Esophagus (tissue), 2 donors: ENCODE measurements at regions not wholly inside any gene's neighbourhood (a gene's known extent, or its start where the extent isn't known, plus 50 kb on each side); places are given as distances from the start of the nearest gene placed in this dataset.

Experiments
- H3K27ac ChIP-seq, 2 donors: one replicate each; pipeline ENCODE4 v1.5.1; 2013; ENCODE audit warnings: low read depth in 2 of 2, mild to moderate bottlenecking in 2 of 2, inconsistent platforms in 1 of 2, low read length in 1 of 2, moderate library complexity in 1 of 2
- H3K27me3 ChIP-seq, 2 donors: one replicate each; pipeline ENCODE4 v1.6.1; 2013; ENCODE audit warnings: low read length in 2 of 2, control low read depth in 1 of 2, mild to moderate bottlenecking in 1 of 2; ENCODE audit not compliant: insufficient read depth in 2 of 2, control insufficient read depth in 1 of 2
- H3K36me3 ChIP-seq, 2 donors: one replicate each; pipeline ENCODE4 v1.6.1; 2013; ENCODE audit warnings: low read length in 1 of 2; ENCODE audit not compliant: control insufficient read depth in 2 of 2, insufficient read depth in 2 of 2
- H3K4me1 ChIP-seq, 2 donors: one replicate each; pipeline ENCODE4 v1.6.1; 2013; ENCODE audit warnings: low read length in 1 of 2; ENCODE audit not compliant: control insufficient read depth in 2 of 2, insufficient read depth in 2 of 2
- H3K4me3 ChIP-seq, 2 donors: one replicate each; pipeline ENCODE4 v1.5.1; 2013; ENCODE audit warnings: low read length in 2 of 2, mild to moderate bottlenecking in 2 of 2, low read depth in 1 of 2, moderate library complexity in 1 of 2
- H3K9me3 ChIP-seq, 2 donors: one replicate each; pipeline ENCODE4 v1.6.1; 2013; ENCODE audit warnings: mild to moderate bottlenecking in 2 of 2, low read depth in 1 of 2, low read length in 1 of 2, moderate library complexity in 1 of 2; ENCODE audit not compliant: control insufficient read depth in 2 of 2, insufficient read depth in 1 of 2
- WGBS, 2 donors: extraction: QIAGEN DNeasy Blood & Tissue Kit; methylation state at CpG; one replicate each; pipeline ENCODE4 v1.1.7; 2013; 5-methylcytosine and 5-hydroxymethylcytosine counted together
- donor health status: healthy with polysubstance abuse.
- donor health status: Bipolar disorder and iron deficiency.

DNA sequence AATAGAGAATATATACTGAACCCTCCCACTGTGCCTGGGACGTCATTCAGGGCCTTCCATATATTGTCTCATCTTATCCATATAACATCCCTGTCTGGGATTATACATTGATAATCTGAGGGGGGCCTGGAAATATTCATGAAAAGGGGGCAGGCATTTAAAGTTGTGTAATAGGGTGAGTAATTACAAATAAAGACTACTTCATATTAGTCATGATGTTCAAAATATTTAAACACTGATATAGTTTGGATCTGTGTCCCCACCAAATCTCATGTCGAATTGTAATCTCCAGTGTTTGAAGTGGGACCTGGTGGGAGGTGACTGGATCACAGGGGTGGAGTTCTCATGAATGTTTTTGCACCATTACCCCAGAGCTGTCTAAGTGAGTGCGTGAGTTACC, 97.8 kb downstream of the AQP9 start:
- Histone ChIP-seq H3K36me3 (no peaks in the 10 kb centered on the region), H3K27me3 (no peaks in the 10 kb centered on the region), H3K27ac (no peak overlapping the region), H3K4me3 (no peak overlapping the region), H3K9me3 (no peaks in the 10 kb centered on the region), H3K4me1 (peaks cover 3 to 6% of the 10 kb centered on the region in 2 donors)
- WGBS, 2 donors, result 77 to 84% methylated on average over 3 of the region's 3 CpGs

DNA sequence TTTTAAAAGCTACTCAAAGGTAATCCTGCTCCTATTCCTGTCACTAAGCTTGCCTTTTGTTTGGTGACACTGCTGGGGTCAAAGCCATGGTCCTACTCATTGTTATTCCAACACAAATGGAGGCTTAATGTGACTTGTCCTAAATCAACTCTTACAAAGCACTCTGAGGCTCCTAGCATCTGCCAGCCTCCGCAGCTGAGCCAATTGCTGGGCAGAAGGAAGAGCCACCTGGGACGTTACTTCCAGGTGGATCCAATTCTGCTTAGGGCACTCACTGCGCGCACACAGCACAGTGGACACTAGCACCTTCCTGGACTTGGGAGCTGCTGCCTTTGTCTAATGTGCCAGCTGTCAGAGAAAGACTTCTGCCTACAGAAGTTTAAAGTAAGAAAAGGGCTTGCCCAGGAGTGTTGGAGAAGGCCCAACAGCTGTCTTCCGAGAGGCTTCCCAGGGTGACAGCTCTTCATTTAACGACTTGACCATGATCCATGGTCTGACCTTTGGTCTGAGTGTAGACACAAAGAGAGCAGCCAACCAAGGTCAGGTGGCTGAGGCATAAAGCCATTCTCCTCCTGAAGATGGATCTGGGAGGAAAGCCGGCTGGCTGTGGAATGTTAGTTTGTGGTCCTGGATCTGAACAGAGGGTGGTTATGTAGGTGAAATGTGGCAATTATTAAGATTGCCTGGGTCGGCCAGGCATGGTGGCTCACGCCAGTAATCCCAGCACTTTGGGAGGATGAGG, 102.2 kb downstream of the AQP9 start:
- no peaks in the 10 kb centered on the region for H3K27me3 ChIP-seq
- 83 to 87% methylated on average over 9 of the region's 9 CpGs for WGBS, 2 donors
- H3K36me3 ChIP-seq, result no peaks in the 10 kb centered on the region
- H3K27ac ChIP-seq, result no peak overlapping the region
- no peak overlapping the region for H3K4me3 ChIP-seq
- H3K4me1 ChIP-seq, result no peaks in the 10 kb centered on the region
- peaks cover 0 to 2% of the 10 kb centered on the region in 2 donors for H3K9me3 ChIP-seq

DNA sequence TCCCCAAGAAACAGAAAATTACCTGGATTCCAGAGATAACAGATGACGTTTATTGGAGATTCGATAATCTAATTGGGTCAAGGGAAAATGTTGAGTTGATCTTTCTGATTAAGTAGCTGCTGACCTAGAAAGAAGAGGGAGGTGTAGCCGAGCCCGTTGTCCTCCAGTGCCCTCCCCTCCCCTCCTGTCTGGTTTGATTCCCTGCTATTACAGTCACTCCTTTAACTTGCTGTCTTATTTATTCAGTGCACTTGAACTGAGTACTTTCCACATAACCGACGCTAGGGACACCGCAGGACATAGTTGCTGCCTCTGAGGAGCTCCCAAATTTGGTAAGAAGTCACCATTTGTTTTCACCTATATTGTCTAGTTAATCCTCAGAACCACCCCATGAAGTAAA, 103.7 kb downstream of the AQP9 start:
- no peaks in the 10 kb centered on the region for H3K27me3 ChIP-seq
- no peaks in the 10 kb centered on the region for H3K36me3 ChIP-seq
- H3K4me3 ChIP-seq, result no peak overlapping the region
- H3K4me1 ChIP-seq, result no peaks in the 10 kb centered on the region
- 67 to 76% methylated on average over 7 of the region's 7 CpGs for WGBS, 2 donors
- no peak overlapping the region for H3K27ac ChIP-seq
- H3K9me3 ChIP-seq, result peaks cover 0 to 2% of the 10 kb centered on the region in 2 donors

DNA sequence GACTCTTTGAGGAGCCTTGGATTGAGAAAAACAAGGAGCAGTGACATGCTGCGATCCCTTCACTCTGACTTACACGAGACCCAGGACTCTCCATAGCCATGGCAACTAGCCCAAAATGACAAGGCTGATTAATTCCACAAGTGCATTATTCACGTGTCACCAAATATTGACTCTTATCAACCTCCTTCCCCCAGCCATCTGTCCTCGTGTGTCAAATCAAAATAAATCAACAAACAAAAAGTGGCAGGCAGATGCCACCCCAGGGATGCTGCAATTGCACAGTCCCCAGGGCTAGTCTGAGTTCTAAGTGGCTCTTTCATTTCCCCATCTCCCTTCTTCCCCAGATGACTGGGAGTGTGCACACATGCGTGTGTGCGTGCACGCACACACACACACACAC, 104.9 kb downstream of the AQP9 start:
- WGBS, 2 donors, result 63 to 67% methylated on average over 7 of the region's 7 CpGs

DNA sequence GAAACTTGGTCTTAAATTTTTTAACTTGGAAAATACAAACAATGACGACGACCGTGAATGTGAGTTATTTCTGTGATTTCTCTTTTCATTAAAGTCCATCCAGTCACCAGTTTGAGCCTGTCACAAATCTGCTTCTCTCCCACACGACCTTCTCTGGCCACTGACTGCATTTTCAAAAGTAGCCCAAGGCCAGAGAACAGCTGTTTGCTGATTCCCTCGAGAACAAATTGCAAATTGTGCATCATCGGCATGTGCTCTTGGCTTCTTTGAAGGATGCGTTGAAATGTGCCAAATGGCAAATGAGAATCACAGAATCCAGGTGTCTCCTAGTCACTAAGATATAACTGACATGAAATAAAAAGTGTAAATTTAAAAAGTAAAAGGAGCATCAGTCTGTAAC, 106.4 kb downstream of the AQP9 start:
- Histone ChIP-seq H3K27me3 (no peaks in the 10 kb centered on the region), H3K4me1 (no peaks in the 10 kb centered on the region), H3K9me3 (peaks cover 0 to 2% of the 10 kb centered on the region in 2 donors), H3K27ac (no peak overlapping the region), H3K4me3 (no peak overlapping the region), H3K36me3 (no peaks in the 10 kb centered on the region)
- WGBS, 2 donors, result 73 to 75% methylated on average over 7 of the region's 7 CpGs

More for the DNA sequence above, 104.9 kb downstream of the AQP9 start:
- Histone ChIP-seq H3K9me3 (peaks cover 0 to 2% of the 10 kb centered on the region in 2 donors), H3K27me3 (no peaks in the 10 kb centered on the region), H3K4me1 (no peaks in the 10 kb centered on the region), H3K27ac (no peak overlapping the region), H3K36me3 (no peaks in the 10 kb centered on the region), H3K4me3 (no peak overlapping the region)

DNA sequence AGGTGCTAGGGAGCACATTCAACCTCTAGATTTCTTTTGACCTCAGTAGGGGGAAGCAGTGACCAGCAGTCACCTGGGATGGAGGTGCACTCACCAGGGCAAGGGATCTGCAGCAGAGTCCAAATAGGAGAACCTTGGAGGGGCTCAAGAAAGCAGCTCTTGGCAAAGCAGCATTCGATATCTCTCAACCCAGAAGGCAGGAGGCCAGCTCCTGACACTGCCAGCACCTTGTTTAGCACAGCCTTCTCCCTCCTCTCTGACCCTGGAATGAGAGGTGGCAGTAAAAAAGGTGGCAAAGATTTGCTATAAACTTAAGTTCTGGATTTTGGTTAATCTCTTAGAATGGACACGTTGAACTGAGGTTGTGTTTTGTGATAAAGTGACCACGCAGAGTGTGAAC, 107.9 kb downstream of the AQP9 start:
- Histone ChIP-seq H3K27ac (no peak overlapping the region), H3K9me3 (peaks cover 0 to 2% of the 10 kb centered on the region in 2 donors), H3K4me1 (no peaks in the 10 kb centered on the region), H3K27me3 (no peaks in the 10 kb centered on the region), H3K4me3 (no peak overlapping the region), H3K36me3 (no peaks in the 10 kb centered on the region)
- WGBS, 2 donors, result 86 to 87% methylated on average over 3 of the region's 3 CpGs

DNA sequence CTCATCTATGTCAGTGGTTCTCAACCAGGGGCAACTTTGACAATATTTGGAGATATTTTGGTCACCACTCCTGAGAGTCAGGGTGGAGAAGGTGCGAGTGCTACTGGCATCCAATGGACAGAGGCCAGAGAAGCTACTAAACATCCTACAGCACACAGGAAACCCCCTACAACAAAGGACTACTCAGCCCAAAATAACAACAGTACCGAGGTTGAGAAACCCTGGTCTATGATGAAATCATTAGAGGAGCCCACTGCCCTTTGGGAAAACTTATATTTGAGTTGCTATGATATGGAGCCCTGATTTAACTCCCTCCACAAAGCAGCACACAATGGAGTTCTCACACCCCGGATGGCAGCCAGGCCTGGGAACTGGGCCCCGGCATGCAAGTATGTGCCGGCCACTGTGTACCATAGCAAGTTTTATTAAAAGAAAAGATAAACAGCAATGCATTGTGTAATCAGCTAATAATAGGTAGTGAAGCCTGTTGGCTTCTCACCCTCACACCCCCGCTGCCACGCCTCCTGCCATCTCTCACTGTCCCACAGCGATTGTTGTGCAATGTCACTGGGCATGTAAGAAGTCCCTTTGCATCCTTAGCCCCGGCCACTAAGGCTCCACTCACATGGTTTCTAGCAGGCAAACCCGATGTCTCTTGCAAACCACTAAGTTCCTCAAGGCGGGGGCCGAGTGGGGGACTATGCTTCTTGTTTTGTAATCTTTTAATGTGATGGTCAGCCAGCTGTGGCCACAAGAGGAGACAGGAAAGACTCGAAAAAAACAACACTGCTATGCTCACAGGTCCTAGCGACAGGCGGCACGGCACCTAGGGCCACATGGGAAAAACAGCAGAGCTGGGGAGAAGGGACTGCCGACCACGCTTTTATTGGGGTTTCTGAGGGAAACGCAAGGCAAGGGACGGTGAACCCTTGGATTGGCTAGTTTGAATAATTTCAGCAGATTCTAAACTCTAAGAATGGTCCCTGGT, 110.0 kb downstream of the AQP9 start:
- Histone ChIP-seq H3K9me3 (peaks cover 0 to 2% of the 10 kb centered on the region in 2 donors), H3K4me1 (no peaks in the 10 kb centered on the region), H3K27me3 (no peaks in the 10 kb centered on the region), H3K36me3 (no peaks in the 10 kb centered on the region), H3K27ac (no peak overlapping the region), H3K4me3 (no peak overlapping the region)
- WGBS, 2 donors, result 81 to 83% methylated on average over 20 of the region's 20 CpGs

DNA sequence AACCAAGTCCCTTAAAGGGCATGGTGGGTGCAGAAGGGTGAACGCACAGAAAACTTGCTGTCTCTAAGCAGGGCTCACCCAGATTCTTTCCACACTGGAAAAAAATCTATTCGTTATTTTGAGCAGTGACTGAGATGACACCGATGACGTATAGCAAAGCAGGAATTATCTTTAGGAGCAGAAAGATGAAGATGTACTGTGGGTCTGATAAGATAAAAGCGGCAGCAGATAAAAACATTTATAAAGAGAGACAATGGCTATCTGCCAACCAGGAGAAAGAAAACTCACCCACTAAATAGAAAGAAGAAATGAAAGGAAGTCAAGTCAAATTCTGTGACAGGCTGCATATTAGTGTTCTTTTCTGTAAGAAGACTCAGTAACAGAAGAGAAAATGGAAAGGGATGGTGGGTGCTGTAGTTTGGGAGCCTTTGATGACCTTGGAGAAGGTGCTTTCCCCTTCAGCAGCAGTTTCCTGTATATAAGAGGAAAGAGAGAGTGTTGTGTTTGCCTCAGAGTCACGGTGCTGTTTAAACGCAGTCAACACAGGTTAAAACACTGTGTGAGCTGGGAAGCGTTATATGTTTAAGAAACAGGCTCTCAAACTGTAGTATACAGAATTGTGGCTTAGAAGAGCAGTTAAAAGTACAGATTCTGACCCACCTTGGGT, 111.6 kb downstream of the AQP9 start:
- no peaks in the 10 kb centered on the region for H3K4me1 ChIP-seq
- no peak overlapping the region for H3K27ac ChIP-seq
- no peaks in the 10 kb centered on the region for H3K36me3 ChIP-seq
- H3K9me3 ChIP-seq, result no peaks in the 10 kb centered on the region
- no peaks in the 10 kb centered on the region for H3K27me3 ChIP-seq
- WGBS, 2 donors, result 67 to 73% methylated on average over 8 of the region's 8 CpGs
- H3K4me3 ChIP-seq, result no peak overlapping the region

DNA sequence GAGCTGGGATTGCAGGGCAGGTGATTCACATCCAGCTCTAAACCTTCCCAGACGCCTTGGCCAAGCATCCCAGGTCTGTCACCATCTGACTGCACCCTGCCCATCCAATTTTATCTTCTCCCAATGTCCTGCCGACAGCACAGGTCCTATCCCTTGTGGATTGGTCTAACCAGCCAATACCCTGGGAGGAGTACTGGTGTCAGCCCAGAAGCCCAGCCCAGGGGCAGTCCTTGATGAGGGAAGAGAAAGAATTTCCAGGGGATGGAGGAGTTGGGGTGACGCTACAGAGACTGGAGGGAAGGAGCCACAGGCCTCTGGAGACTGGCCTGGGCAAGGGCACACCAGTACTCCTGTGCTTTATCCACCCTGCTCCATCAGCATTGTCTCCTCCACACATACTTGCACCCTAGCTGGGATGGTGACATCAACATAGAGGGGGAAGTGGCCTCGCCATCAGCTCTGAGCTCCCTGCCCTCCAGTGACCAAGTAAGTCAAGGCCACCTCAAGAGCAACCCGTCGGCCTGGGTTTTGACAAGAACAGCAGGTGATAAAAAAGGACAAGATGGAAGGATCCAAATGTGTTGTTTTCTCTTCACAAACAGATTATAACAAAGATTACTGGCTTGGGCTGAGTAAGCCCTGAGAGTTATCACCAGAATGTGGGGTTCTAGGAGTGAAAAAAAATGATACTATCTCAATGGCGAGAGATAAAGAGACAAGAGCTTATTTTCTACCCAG, 114.6 kb downstream of the AQP9 start:
- Histone ChIP-seq H3K9me3 (peaks cover 0 to 3% of the 10 kb centered on the region in 2 donors), H3K36me3 (no peaks in the 10 kb centered on the region), H3K27ac (no peak overlapping the region), H3K4me3 (no peak overlapping the region), H3K4me1 (peaks cover 0 to under 1% of the 10 kb centered on the region in 2 donors), H3K27me3 (no peaks in the 10 kb centered on the region)
- WGBS, 2 donors, result 80 to 88% methylated on average over 6 to 7 of the region's 7 CpGs
